Umbilical cord (tissue), 1 donor: ENCODE measurements at regions not wholly inside any gene's neighbourhood (a gene's known extent, or its start where the extent isn't known, plus 50 kb on each side); places are given as distances from the start of the nearest gene placed in this dataset.
A peak's percentile ranks its signal among the peaks of the same experiment; 100 is the strongest.

Experiments
- DNase-seq: peaks from one replicate; pipeline ENCODE4 v3.0.0-alpha.2; 2015; ENCODE audit warnings: low spot score

- no peak for DNase-seq
These were observed 2085.7 kb upstream of the C9orf72 start for GRCh38 chr9:29659014-29659413.

- DNase-seq = no peak
These were observed 2086.5 kb upstream of the C9orf72 start for GRCh38 chr9:29659736-29660135.

GRCh38 chr9:29668732-29669131, 2095.5 kb upstream of the C9orf72 start:
- DNase-seq = no peak

- no peak for DNase-seq
These were observed 2096.3 kb upstream of the C9orf72 start for GRCh38 chr9:29669613-29670012.

GRCh38 chr9:29685531-29685930, 2112.2 kb upstream of the C9orf72 start:
- no peak for DNase-seq

- DNase-seq = no peak
These were observed 2117.9 kb upstream of the C9orf72 start for GRCh38 chr9:29691145-29691544.

- DNase-seq = no peak
These were observed 2118.6 kb upstream of the C9orf72 start for GRCh38 chr9:29691758-29692407.

GRCh38 chr9:29697011-29697410, 2123.7 kb upstream of the C9orf72 start:
- no peak for DNase-seq

- DNase-seq = no peak
These were observed 2128.3 kb upstream of the C9orf72 start for GRCh38 chr9:29701559-29701958.

GRCh38 chr9:29701971-29702370, 2128.7 kb upstream of the C9orf72 start:
- DNase-seq = no peak

- DNase-seq = no peak
These were observed 2141.6 kb upstream of the C9orf72 start for GRCh38 chr9:29714860-29715259.

GRCh38 chr9:29717631-29718030, 2144.3 kb upstream of the C9orf72 start:
- DNase-seq = no peak

GRCh38 chr9:29730163-29730562, 2156.9 kb upstream of the C9orf72 start:
- no peak for DNase-seq

- DNase-seq = no peak
These were observed 2167.2 kb upstream of the C9orf72 start for GRCh38 chr9:29740518-29740917.

GRCh38 chr9:29741169-29741568, 2167.9 kb upstream of the C9orf72 start:
- DNase-seq = no peak

- DNase-seq = no peak
These were observed 2176.8 kb upstream of the C9orf72 start for GRCh38 chr9:29750062-29750461.

- peak; percentile 3 for DNase-seq
These were observed 2177.9 kb upstream of the C9orf72 start for GRCh38 chr9:29751226-29751625.

- no peak for DNase-seq
These were observed 2180.4 kb upstream of the C9orf72 start for GRCh38 chr9:29753638-29754037.

GRCh38 chr9:29769019-29769418, 2195.7 kb upstream of the C9orf72 start:
- DNase-seq = no peak

- DNase-seq = no peak
These were observed 2200.4 kb upstream of the C9orf72 start for GRCh38 chr9:29773676-29774075.

- DNase-seq = no peak
These were observed 2202.2 kb upstream of the C9orf72 start for GRCh38 chr9:29775491-29775890.

GRCh38 chr9:29778281-29778849, 2205.1 kb upstream of the C9orf72 start:
- no peak for DNase-seq

GRCh38 chr9:29793970-29794369, 2220.7 kb upstream of the C9orf72 start:
- no peak for DNase-seq
